Cardiac septum (tissue), 1 donor: ENCODE measurements at regions not wholly inside any gene's neighbourhood (a gene's known extent, or its start where the extent isn't known, plus 50 kb on each side); places are given as distances from the start of the nearest gene placed in this dataset.
"Not testable (repeated sequence)": the region's sequence is repeated elsewhere in the genome, so short reads cannot be mapped to it uniquely, and the experiment has no call there.

Experiments
- DNase-seq: peaks from one replicate; pipeline ENCODE4 v3.0.0-alpha.2; 2020; ENCODE audit warnings: low spot score
- intact Hi-C: fragments of 100-400 bp; cut with DNase I; formaldehyde crosslinking; loops from one replicate; pipeline ENCODE4 v1.14.0; 2022
- donor health status: DM: no; HTN: no; CAD: no.

GRCh38 chr3:26418553-26418952 lies 204.0 kb upstream of the LRRC3B start:
- no peak for DNase-seq
- intact Hi-C loops: no loop called here

GRCh38 chr3:26422415-26422814 lies 200.2 kb upstream of the LRRC3B start:
- DNase-seq: no peak
- intact Hi-C loops: no loop called here

- intact Hi-C loops: no loop called here
- no peak for DNase-seq
Observed at GRCh38 chr3:26425076-26425475, 197.5 kb upstream of the LRRC3B start.

- no peak for DNase-seq
- intact Hi-C loops: no loop called here
Observed at GRCh38 chr3:26428992-26429391, 193.6 kb upstream of the LRRC3B start.

- intact Hi-C loops: no loop called here
- no peak for DNase-seq
Observed at GRCh38 chr3:26437678-26438077, 184.9 kb upstream of the LRRC3B start.

- intact Hi-C loops: no loop called here
- DNase-seq: no peak
Observed at GRCh38 chr3:26438325-26438940, 184.1 kb upstream of the LRRC3B start.

GRCh38 chr3:26438981-26439884 lies 183.3 kb upstream of the LRRC3B start:
- DNase-seq: no peak
- intact Hi-C loops: no loop called here

GRCh38 chr3:26449996-26450395 lies 172.6 kb upstream of the LRRC3B start:
- intact Hi-C loops: no loop called here
- no peak for DNase-seq

GRCh38 chr3:26452363-26452762 lies 170.2 kb upstream of the LRRC3B start:
- DNase-seq: no peak
- intact Hi-C loops: no loop called here

- intact Hi-C loops: no loop called here
- no peak for DNase-seq
Observed at GRCh38 chr3:26460985-26461384, 161.6 kb upstream of the LRRC3B start.

- no peak for DNase-seq
- intact Hi-C loops: no loop called here
Observed at GRCh38 chr3:26472345-26472744, 150.2 kb upstream of the LRRC3B start.

- intact Hi-C loops: no loop called here
- DNase-seq: no peak
Observed at GRCh38 chr3:26474706-26475105, 147.9 kb upstream of the LRRC3B start.

- intact Hi-C loops: no loop called here
- DNase-seq: no peak
Observed at GRCh38 chr3:26480377-26480776, 142.2 kb upstream of the LRRC3B start.

- intact Hi-C loops: no loop called here
- no peak for DNase-seq
Observed at GRCh38 chr3:26484140-26484539, 138.4 kb upstream of the LRRC3B start.

GRCh38 chr3:26498271-26498670 lies 124.3 kb upstream of the LRRC3B start:
- DNase-seq: no peak
- intact Hi-C loops: no loop called here

GRCh38 chr3:26505399-26505798 lies 117.2 kb upstream of the LRRC3B start:
- DNase-seq: no peak
- intact Hi-C loops: no loop called here

- DNase-seq, intact Hi-C loops: not testable (repeated sequence)
Observed at GRCh38 chr3:26514445-26515029, 108.0 kb upstream of the LRRC3B start.

- no peak for DNase-seq
- intact Hi-C loops: no loop called here
Observed at GRCh38 chr3:26515351-26515750, 107.2 kb upstream of the LRRC3B start.

GRCh38 chr3:26521261-26521660 lies 101.3 kb upstream of the LRRC3B start:
- intact Hi-C loops: no loop called here
- DNase-seq: no peak

GRCh38 chr3:26522919-26523318 lies 99.7 kb upstream of the LRRC3B start:
- intact Hi-C loops: no loop called here
- no peak for DNase-seq

- intact Hi-C loops: no loop called here
Observed at GRCh38 chr3:26525013-26525412, 97.6 kb upstream of the LRRC3B start.

More at GRCh38 chr3:26525013-26525412, 97.6 kb upstream of the LRRC3B start:
- no peak for DNase-seq
